ENCODE measurements at regions not wholly inside any gene's neighbourhood (a gene's known extent, or its start where the extent isn't known, plus 50 kb on each side); places are given as distances from the start of the nearest gene placed in this dataset.
"Not testable (repeated sequence)": the region's sequence is repeated elsewhere in the genome, so short reads cannot be mapped to it uniquely, and the experiment has no call there.

DNA sequence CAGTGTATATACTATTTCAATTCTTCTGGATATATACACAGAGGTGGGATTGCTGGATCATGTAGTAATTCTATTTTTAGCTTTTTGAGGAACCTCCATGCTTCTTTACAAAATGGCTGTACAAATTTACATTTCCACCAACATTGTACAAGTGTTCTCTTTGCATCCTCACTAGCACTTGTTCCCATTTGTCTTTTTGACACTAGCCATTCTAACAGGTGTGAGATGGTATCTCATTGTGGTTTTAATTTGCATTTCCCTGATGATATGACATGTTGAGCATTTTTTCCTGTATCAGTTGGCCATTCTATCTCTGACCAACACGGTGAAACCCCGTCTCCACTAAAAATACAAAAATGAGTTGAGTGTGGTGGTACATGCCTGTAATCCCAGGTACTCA is 68.1 kb upstream of the PMEPA1 start:
- no peak for DNase-seq

DNA sequence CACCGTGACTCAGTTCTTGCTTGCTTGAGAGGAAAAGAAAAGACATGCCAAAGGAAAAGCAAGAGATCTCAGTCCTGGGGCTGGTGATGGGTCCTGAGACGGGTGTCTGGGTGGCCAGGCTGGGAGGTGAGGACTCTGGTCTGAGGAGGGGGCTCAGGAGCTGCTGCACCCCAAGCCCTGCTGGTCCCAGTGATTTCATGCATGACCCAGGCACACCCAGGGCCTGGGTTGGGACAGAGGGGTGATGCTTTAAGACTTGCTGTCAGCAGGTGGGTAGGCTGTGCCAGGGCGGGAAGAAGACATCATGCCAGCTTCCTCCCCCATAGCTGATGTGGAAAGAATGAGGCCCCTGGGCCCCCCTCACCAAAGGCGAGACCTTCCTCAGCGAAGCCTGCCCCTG is 65.1 kb upstream of the PMEPA1 start:
- no peak for DNase-seq

GRCh38 chr20:57774111-57774880 is 64.5 kb upstream of the PMEPA1 start:
- no peak for DNase-seq

DNA sequence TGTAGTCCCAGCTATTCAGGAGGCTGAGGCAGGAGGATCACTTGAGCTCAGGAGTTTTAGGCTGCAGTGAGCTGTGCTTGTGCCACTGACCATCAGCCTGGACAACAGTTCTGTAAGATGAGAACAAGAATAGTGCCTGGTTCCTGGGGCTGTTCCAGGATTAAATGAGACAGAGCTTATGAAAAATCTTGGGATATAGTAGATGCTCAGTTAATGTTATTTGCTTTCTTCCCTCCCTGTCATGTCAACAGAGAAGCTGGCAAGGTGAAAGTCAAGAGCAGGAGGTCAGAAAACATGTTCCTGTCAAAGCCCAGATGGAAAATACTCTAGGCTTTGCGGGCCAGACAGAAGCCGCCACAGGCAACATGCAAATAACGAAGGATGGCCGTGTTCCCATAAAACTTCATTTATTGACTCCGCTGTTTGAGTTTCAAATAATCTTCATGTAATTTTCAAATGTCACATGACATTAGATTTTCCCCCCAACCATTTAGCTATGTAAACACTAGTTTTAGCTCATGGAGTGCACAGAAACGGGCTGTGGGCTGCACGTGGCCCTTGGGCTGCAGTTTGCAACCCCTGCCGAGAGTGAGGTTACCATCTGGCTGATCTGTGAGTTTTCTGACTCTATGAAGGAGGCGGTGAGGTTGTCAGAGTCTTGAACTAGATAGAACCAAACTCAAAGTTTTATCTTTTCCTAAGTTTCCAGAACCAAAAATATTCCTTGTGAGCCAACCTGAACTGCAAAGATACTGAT is 63.4 kb upstream of the PMEPA1 start:
- no peak for DNase-seq

GRCh38 chr20:57772349-57772964 is 62.6 kb upstream of the PMEPA1 start:
- DNase-seq = no peak

- DNase-seq = no peak
Measured at GRCh38 chr20:57770852-57771720, 61.3 kb upstream of the PMEPA1 start.

GRCh38 chr20:57770401-57770800 is 60.6 kb upstream of the PMEPA1 start:
- DNase-seq = not testable (repeated sequence)

DNA sequence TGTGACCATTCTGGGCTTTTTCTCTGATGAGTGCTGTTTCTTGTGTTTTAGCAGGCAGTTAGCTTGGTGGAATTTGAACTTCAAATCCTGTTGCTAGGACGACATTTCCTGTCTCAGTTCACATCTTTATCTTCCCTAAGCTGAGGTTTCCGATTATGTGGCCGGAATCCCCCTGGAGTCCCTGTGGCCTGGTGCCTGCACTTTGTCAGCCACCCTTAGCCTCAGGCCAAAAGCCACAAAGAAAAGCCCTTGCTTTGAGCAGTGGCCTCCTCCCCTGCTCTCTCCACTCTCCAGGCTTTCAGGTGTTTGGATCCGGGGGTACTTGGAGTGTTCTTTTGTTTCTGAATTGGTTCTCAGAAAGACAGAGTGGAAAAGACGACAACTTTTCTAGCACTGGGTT is 59.9 kb upstream of the PMEPA1 start:
- no peak for DNase-seq

GRCh38 chr20:57768519-57768918 is 58.7 kb upstream of the PMEPA1 start:
- no peak for DNase-seq

DNA sequence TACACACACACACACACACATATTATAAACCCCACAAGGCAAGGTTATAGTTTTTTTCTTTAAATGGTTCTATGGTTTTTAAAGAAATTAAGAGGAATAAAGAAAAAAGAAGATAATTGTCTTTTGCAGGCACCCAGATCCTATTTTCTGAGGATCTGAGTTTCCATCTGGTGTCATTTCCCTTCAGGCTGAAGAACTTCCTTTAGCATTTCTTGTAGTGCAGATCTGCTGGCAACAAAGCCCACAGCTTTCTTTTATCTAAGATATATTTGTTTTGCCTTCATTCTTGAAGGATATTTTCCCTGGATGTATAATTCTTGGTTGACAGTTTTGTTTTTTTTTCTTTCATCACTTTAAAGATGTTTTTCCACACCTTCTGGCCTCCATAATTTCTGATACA is 57.6 kb upstream of the PMEPA1 start:
- no peak for DNase-seq

GRCh38 chr20:57763235-57763595 is 53.4 kb upstream of the PMEPA1 start:
- no peak for DNase-seq

DNA sequence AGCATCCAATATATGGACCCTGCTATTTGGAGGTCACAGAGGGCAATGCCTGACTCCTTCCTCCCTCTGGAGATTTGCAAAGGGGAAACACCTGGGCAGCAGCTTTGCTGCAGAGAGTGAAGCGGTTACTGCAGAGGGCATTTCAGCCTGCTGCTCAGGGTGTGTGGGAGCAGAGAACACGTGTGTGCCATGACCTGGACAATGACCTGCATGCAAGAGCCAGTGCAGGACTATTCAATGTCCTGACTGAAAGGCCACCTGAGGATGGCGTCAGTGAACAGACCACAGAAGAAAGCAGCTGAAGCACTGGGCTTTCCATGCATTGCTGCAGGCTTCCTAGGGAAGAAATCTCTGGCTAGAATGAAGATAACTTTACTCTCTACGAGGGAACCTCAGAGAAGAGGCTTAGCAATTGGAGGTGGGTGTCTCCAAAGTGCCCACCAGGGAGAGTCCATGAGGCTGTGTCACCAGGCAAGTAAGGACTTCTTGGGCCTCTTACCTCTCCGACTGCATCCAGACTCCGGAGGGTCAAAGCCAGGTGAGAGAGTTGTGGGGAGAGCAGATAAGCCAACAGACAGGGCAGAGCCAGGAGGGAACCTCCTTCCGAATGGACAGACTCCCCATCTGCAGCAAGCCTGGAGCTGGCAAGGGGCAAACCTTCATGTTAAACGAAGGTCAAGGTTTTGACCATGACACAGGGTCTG is 52.9 kb upstream of the PMEPA1 start:
- no peak for DNase-seq

- no peak for DNase-seq
Measured at GRCh38 chr20:57761413-57761734, 51.6 kb upstream of the PMEPA1 start.

DNA sequence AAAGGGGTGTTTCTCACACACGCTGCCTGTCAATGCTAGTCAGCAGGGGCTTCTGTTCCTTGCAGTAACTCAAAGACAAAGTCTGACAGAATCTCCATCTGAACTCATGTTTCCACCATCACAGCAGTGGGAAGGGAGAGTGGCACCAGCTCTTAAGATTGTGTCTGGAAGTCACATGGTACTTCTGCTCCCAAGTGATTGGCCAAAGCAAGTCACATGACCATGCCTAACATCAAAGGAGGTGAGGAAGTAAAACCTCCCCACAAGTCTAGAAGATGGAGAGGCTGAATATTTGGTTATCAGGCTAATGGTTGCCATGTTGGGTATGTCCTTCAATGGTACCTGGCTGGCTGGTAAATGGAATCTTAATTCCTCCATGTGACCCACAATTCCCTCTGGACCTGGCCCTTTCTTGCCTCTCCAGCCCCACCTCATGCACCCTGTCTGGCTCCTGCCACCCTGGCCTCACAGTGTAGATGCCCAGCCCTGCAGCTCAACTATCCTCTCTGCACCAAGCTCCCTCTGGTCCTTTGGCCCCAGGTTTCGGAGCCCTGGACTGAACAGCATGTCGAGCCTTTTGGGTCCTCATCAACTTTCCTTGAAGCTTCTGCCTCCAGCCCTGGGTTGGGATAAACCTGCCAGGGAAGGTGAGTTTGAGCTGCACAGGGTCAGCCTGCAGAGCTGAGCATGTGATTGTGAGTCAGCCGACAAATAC is 51.0 kb upstream of the PMEPA1 start:
- no peak for DNase-seq

GRCh38 chr20:57759724-57760123 is 49.9 kb upstream of the PMEPA1 start:
- DNase-seq = no peak

Measured in NCI-H187 (cell line).